ENCODE measurements at regions not wholly inside any gene's neighbourhood (a gene's known extent, or its start where the extent isn't known, plus 50 kb on each side); places are given as distances from the start of the nearest gene placed in this dataset.

DNA sequence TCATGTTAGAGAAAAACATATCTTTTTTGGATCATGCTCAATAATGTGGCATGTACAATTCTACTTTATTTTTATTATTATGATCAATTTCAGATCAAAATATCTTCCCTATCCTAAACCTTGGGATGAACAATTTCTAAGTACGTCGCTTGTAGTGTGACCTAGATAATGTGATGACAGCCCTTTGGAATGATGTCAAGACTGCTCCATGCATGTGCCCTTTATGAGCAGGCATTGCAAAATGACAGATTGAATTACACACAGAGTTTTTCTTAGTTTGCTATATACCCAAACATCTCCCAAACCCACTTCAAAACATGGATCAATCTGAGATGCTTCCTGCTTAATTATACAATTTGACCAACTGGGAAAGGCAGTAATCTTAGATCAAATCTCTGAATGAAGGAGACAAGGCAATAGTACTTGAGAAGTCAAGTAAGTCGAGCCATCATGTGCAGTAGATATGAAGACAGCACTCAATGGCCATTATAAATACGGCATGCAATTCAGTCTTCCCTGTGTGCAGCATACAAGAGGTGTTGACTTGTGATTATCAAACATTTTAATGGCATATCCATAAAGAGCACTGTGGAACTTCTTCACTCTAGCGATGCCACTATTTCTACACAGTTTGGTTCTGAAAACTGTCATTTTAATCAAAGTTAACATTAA is 294.8 kb downstream of the RNF144B start:
- H3K27ac ChIP-seq (ENCODE audit: insufficient read depth, low read length, poor library complexity, severe bottlenecking), result no peak overlapping the region
- H3K27me3 ChIP-seq (replicated peaks; ENCODE audit: control insufficient read depth, insufficient read depth, low read length, poor library complexity, severe bottlenecking), result no peaks in the 10 kb centered on the region
- DNase-seq, result no peak
- no peaks in the 10 kb centered on the region for H3K36me3 ChIP-seq (ENCODE audit: control insufficient read depth, insufficient read depth, low read length)
- H3K4me1 ChIP-seq (ENCODE audit: control insufficient read depth, insufficient read depth, low read length, poor library complexity, severe bottlenecking), result no peaks in the 10 kb centered on the region
- no peaks in the 10 kb centered on the region for H3K9me3 ChIP-seq (ENCODE audit: control insufficient read depth, low read length)
- no peak overlapping the region for H3K4me3 ChIP-seq (ENCODE audit: insufficient read depth, low read depth, low read length, poor library complexity, severe bottlenecking)

DNA sequence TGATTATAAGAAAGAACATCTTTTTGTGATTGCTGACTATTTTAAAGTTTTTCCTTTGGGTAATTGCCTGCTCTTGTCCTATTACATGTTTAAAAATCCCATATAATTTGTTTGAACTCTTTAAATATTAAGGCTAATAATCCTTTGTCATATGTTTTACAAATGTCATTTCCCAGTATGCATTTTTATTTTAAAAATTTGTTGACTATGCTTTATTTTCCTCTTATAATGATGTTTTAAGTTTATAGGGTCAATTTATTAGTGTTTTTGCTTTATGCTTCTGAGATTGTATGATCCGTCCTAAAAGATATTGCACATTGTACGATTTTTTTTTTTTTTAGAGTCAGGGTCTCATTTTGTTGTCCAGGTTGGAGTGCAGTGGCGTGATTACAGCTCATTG is 297.2 kb downstream of the RNF144B start:
- H3K9me3 ChIP-seq (ENCODE audit: control insufficient read depth, low read length), result no peaks in the 10 kb centered on the region

DNA sequence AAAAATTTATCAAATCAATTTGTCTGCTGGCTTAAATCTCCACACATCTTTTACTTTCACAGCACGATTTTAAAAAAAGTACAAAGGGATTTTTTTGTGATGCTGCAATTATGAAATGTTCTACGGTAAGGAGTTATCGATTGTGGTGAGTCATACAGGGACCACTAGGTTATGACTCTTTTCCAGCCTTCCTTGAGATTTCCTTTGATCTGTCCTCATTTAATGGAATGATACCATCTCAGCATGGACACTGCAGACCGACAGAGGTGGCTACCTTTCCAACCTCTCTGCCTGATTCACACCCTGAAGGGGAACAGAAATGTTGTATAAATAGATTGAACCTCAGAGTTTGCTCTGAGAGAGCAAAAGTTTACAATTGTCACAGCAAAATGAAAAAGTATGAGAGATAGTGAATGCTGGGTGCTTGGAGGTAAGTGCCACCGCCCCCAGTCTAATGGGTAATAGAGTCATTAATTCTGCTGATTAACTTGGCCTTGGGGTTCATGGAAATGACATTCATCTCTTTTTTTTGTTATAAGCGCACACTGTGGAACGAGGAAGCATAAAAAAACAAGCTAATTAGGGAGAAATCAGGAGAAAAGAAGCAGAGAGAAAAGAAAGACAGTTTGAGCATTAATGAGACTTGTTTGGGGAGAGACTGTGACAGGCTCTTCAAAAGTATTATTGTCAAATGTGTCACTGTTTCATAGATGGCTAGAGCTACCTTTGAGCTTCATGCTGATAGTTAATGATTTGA is 306.0 kb downstream of the RNF144B start:
- no peak overlapping the region for H3K4me3 ChIP-seq (ENCODE audit: insufficient read depth, low read depth, low read length, poor library complexity, severe bottlenecking)
- no peak for DNase-seq
- no peaks in the 10 kb centered on the region for H3K27me3 ChIP-seq (replicated peaks; ENCODE audit: control insufficient read depth, insufficient read depth, low read length, poor library complexity, severe bottlenecking)
- no peak overlapping the region for H3K27ac ChIP-seq (ENCODE audit: insufficient read depth, low read length, poor library complexity, severe bottlenecking)
- H3K9me3 ChIP-seq (ENCODE audit: control insufficient read depth, low read length), result no peaks in the 10 kb centered on the region
- no peaks in the 10 kb centered on the region for H3K4me1 ChIP-seq (ENCODE audit: control insufficient read depth, insufficient read depth, low read length, poor library complexity, severe bottlenecking)
- no peaks in the 10 kb centered on the region for H3K36me3 ChIP-seq (ENCODE audit: control insufficient read depth, insufficient read depth, low read length)

More for the DNA sequence above, 297.2 kb downstream of the RNF144B start:
- H3K27ac ChIP-seq (ENCODE audit: insufficient read depth, low read length, poor library complexity, severe bottlenecking), result no peak overlapping the region
- H3K36me3 ChIP-seq (ENCODE audit: control insufficient read depth, insufficient read depth, low read length), result no peaks in the 10 kb centered on the region
- no peak for DNase-seq
- H3K4me3 ChIP-seq (ENCODE audit: insufficient read depth, low read depth, low read length, poor library complexity, severe bottlenecking), result no peak overlapping the region
- H3K4me1 ChIP-seq (ENCODE audit: control insufficient read depth, insufficient read depth, low read length, poor library complexity, severe bottlenecking), result no peaks in the 10 kb centered on the region
- H3K27me3 ChIP-seq (replicated peaks; ENCODE audit: control insufficient read depth, insufficient read depth, low read length, poor library complexity, severe bottlenecking), result no peaks in the 10 kb centered on the region

DNA sequence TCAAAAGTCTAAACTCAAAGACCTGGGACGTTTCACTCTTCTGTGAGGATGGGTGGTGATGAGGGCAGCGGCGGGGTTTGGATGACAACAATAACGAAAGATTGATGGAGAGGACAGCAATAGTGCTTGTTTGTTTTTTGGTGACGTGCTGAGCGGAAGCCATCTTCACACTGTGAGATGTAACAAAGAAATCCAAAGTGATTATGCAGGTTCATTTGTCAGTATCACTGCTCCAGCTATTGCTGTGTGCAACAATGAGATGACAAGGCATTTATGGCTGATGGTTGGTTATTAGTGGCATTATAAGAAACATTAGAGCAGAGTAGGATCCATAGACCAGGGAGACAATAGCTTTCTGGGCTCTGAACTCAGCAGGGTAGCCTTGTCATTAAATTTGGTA is 306.7 kb downstream of the RNF144B start:
- H3K4me3 ChIP-seq (ENCODE audit: insufficient read depth, low read depth, low read length, poor library complexity, severe bottlenecking), result no peak overlapping the region
- no peaks in the 10 kb centered on the region for H3K4me1 ChIP-seq (ENCODE audit: control insufficient read depth, insufficient read depth, low read length, poor library complexity, severe bottlenecking)
- DNase-seq, result no peak
- no peaks in the 10 kb centered on the region for H3K27me3 ChIP-seq (replicated peaks; ENCODE audit: control insufficient read depth, insufficient read depth, low read length, poor library complexity, severe bottlenecking)
- no peak overlapping the region for H3K27ac ChIP-seq (ENCODE audit: insufficient read depth, low read length, poor library complexity, severe bottlenecking)
- H3K36me3 ChIP-seq (ENCODE audit: control insufficient read depth, insufficient read depth, low read length), result no peaks in the 10 kb centered on the region
- H3K9me3 ChIP-seq (ENCODE audit: control insufficient read depth, low read length), result no peaks in the 10 kb centered on the region

DNA sequence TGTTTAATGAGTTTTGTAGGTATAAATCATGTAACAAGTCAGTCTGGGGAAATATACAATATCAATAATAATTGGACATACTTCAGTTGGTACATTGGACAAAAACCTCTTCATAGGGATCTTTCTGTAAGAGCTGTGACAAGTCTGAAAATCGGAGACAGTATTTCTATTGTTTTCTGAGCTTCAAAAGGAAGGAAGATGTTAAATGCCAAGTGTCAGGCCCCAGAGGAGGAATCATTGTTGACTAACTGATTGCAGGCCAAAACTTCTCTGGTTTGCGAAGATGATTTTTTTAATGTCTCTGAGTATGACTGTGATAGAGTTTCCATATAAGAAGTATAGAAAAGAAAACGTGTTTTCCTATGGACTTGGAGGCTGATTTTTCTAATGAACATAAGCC is 316.4 kb downstream of the RNF144B start:
- Histone ChIP-seq H3K9me3 (ENCODE audit: control insufficient read depth, low read length) (no peaks in the 10 kb centered on the region), H3K27ac (ENCODE audit: insufficient read depth, low read length, poor library complexity, severe bottlenecking) (no peak overlapping the region), H3K36me3 (ENCODE audit: control insufficient read depth, insufficient read depth, low read length) (no peaks in the 10 kb centered on the region), H3K4me1 (ENCODE audit: control insufficient read depth, insufficient read depth, low read length, poor library complexity, severe bottlenecking) (no peaks in the 10 kb centered on the region), H3K27me3 (replicated peaks; ENCODE audit: control insufficient read depth, insufficient read depth, low read length, poor library complexity, severe bottlenecking) (no peaks in the 10 kb centered on the region), H3K4me3 (ENCODE audit: insufficient read depth, low read depth, low read length, poor library complexity, severe bottlenecking) (no peak overlapping the region)
- no peak for DNase-seq

DNA sequence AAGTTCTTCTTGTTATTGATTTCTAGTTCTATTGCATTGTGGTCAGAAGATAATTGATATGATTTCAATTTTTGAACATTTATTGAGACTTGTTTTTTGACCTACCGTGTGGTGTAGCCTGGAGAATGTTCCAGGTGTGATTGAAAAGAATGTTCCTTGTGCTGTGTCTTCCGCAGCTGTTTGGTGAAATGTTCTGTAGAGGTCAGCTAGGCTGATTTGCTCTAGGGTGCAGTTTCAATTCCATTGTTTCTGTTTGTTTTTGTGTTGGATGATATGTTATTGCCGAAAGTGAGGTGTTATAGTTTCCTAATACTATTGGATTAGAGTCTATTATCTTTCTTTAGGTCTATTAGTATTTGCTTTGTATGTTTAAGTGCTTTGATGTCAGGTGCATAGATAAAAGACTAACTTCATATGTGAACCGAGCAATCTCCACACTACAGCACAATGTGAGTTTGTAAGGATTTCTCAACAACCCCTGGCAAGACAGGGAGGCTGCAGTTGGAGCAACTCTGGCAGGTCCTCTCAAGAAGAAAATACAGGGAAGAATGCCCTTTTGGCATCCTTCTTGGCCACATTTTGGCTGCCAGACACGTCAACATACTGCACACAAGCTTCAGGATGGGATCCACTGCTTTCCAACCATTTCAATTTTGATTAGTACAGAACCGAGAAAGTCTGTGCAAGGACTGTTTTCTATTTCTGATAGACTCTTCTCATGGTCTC is 320.7 kb downstream of the RNF144B start:
- no peak for DNase-seq
- H3K4me1 ChIP-seq (ENCODE audit: control insufficient read depth, insufficient read depth, low read length, poor library complexity, severe bottlenecking), result no peaks in the 10 kb centered on the region
- H3K4me3 ChIP-seq (ENCODE audit: insufficient read depth, low read depth, low read length, poor library complexity, severe bottlenecking), result no peak overlapping the region
- H3K36me3 ChIP-seq (ENCODE audit: control insufficient read depth, insufficient read depth, low read length), result no peaks in the 10 kb centered on the region
- no peaks in the 10 kb centered on the region for H3K27me3 ChIP-seq (replicated peaks; ENCODE audit: control insufficient read depth, insufficient read depth, low read length, poor library complexity, severe bottlenecking)
- no peaks in the 10 kb centered on the region for H3K9me3 ChIP-seq (ENCODE audit: control insufficient read depth, low read length)
- no peak overlapping the region for H3K27ac ChIP-seq (ENCODE audit: insufficient read depth, low read length, poor library complexity, severe bottlenecking)

DNA sequence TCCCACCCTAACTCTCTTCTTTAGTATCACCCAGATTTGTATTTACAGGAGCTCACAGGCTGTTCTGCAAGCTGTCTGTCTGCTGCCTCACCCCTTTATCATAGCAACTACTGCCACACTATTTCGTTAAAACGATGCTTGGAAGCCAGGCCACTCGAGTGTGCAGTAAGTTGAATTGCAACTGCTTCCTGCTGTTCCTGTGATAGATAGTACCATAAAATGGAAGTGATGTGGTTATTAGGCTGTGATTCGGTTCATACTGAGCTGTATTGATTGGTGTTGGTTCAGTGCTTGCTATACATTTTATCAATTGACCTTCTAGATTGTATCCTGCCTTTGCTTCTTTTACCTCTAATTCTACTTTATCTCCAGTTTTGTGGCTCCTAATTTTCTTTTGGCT is 325.4 kb downstream of the RNF144B start:
- DNase-seq, result no peak
- no peaks in the 10 kb centered on the region for H3K9me3 ChIP-seq (ENCODE audit: control insufficient read depth, low read length)
- no peak overlapping the region for H3K27ac ChIP-seq (ENCODE audit: insufficient read depth, low read length, poor library complexity, severe bottlenecking)
- H3K4me1 ChIP-seq (ENCODE audit: control insufficient read depth, insufficient read depth, low read length, poor library complexity, severe bottlenecking), result no peaks in the 10 kb centered on the region
- no peak overlapping the region for H3K4me3 ChIP-seq (ENCODE audit: insufficient read depth, low read depth, low read length, poor library complexity, severe bottlenecking)
- no peaks in the 10 kb centered on the region for H3K27me3 ChIP-seq (replicated peaks; ENCODE audit: control insufficient read depth, insufficient read depth, low read length, poor library complexity, severe bottlenecking)
- H3K36me3 ChIP-seq (ENCODE audit: control insufficient read depth, insufficient read depth, low read length), result no peaks in the 10 kb centered on the region

DNA sequence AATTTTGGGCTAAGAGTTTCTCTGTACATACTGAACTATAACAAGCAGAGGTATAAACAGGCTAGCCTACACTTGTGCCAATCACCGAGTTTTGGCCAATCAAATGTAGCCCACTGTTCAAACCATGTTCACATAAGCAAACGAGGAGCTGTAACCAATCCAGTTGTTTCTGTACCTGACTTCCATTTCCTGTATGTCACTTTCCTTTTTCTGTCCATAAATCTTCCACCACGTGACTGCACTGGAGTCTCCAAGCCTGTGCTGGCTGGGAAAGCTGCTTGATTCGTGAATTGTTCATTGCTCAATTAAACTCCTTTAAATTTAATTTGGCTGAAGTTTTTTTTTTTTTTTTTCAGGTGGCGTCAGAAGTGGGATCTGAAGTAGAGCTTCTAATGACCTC is 332.9 kb downstream of the RNF144B start:
- Histone ChIP-seq H3K9me3 (ENCODE audit: control insufficient read depth, low read length) (no peaks in the 10 kb centered on the region), H3K27me3 (replicated peaks; ENCODE audit: control insufficient read depth, insufficient read depth, low read length, poor library complexity, severe bottlenecking) (no peaks in the 10 kb centered on the region), H3K36me3 (ENCODE audit: control insufficient read depth, insufficient read depth, low read length) (no peaks in the 10 kb centered on the region), H3K4me1 (ENCODE audit: control insufficient read depth, insufficient read depth, low read length, poor library complexity, severe bottlenecking) (no peaks in the 10 kb centered on the region), H3K27ac (ENCODE audit: insufficient read depth, low read length, poor library complexity, severe bottlenecking) (no peak overlapping the region), H3K4me3 (ENCODE audit: insufficient read depth, low read depth, low read length, poor library complexity, severe bottlenecking) (no peak overlapping the region)
- DNase-seq, result no peak

DNA sequence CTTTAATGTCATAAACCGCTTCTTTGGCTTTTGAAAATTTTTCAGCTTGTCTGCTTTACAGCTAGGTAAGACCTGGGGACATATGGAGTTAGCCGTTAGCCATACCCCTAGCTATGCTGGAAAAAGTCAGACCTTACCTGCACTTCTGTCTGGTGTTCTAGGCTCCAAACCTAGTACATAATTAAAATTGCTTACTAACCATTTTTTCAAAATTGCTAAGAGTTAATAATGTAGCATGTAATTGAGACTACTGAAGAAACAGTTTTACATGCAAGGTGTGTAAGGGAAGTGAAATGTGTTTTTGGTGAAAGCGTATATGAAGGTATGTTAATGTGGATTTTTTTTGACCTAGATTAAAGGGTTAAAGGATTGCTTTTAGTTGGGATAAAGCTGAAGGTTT is 336.9 kb downstream of the RNF144B start:
- Histone ChIP-seq H3K27ac (ENCODE audit: insufficient read depth, low read length, poor library complexity, severe bottlenecking) (no peak overlapping the region), H3K4me1 (ENCODE audit: control insufficient read depth, insufficient read depth, low read length, poor library complexity, severe bottlenecking) (no peaks in the 10 kb centered on the region), H3K4me3 (ENCODE audit: insufficient read depth, low read depth, low read length, poor library complexity, severe bottlenecking) (no peak overlapping the region), H3K36me3 (ENCODE audit: control insufficient read depth, insufficient read depth, low read length) (no peaks in the 10 kb centered on the region), H3K9me3 (ENCODE audit: control insufficient read depth, low read length) (no peaks in the 10 kb centered on the region), H3K27me3 (replicated peaks; ENCODE audit: control insufficient read depth, insufficient read depth, low read length, poor library complexity, severe bottlenecking) (no peaks in the 10 kb centered on the region)
- DNase-seq, result no peak

DNA sequence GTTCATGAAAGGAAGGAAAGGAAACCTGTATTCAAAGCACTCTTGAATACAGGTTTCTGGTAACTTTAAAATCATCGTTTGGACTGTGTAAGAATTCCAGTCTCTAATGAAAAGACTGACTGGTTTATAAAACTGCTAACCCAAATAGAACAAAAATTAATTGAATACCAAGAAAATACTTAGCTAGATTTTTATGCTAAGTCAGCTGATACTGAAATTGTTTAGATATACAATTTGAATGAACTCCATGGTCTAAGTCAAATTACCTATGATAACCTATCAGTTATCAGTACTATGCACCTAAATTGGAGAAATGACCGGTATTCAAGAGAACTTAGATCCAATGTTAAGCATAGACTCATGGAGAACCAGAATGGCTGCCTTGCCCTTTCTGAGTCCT is 338.3 kb downstream of the RNF144B start:
- H3K27me3 ChIP-seq (replicated peaks; ENCODE audit: control insufficient read depth, insufficient read depth, low read length, poor library complexity, severe bottlenecking), result no peaks in the 10 kb centered on the region
- H3K27ac ChIP-seq (ENCODE audit: insufficient read depth, low read length, poor library complexity, severe bottlenecking), result no peak overlapping the region
- H3K36me3 ChIP-seq (ENCODE audit: control insufficient read depth, insufficient read depth, low read length), result no peaks in the 10 kb centered on the region
- no peaks in the 10 kb centered on the region for H3K9me3 ChIP-seq (ENCODE audit: control insufficient read depth, low read length)
- H3K4me3 ChIP-seq (ENCODE audit: insufficient read depth, low read depth, low read length, poor library complexity, severe bottlenecking), result no peak overlapping the region
- no peaks in the 10 kb centered on the region for H3K4me1 ChIP-seq (ENCODE audit: control insufficient read depth, insufficient read depth, low read length, poor library complexity, severe bottlenecking)
- DNase-seq, result no peak
